ENCODE measurements at regions not wholly inside any gene's neighbourhood (a gene's known extent, or its start where the extent isn't known, plus 50 kb on each side); places are given as distances from the start of the nearest gene placed in this dataset.

DNA sequence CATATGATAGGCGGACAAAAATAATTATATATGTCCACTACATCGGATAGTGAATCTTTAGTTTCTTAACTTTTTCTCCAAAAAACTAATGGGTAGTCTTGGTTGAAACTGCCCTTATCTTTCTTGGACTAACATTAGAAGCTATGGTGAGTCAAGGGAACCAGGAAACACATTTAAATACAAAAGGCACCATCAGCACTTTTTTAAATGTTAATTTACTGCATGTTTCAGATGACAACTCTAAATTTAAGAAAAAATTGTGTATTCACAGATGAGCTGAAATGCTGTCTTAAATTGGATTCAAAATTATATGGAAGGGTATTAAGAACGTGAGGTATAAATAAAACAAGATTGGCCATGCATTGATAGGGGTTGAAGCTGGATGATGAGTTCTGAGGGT is 75.6 kb upstream of the CERS6 start:
- no peak for DNase-seq

GRCh38 chr2:168392024-168392423 is 64.0 kb upstream of the CERS6 start:
- DNase-seq: no peak

GRCh38 chr2:168392797-168393196 is 63.3 kb upstream of the CERS6 start:
- no peak for DNase-seq

- no peak for DNase-seq
These were observed 61.8 kb upstream of the CERS6 start for GRCh38 chr2:168394262-168394661.

DNA sequence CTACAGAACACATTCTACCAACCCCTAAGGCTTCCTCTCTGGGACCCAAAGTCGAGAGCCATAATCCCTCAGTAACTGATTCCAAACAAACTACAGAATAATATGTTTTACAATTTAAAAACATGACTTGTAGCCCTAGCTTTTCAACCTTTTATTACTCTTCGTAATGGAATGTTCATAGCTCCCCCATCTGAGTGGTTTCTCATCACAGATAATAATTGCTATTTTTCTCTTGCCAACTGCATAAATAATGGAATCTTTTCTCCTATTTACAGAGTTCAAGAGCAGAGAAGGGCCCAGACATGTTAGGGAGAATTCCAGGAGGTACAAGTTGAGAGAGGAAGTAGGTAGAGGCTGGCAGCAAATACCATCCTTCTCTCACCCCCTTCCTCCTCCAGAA is 59.9 kb upstream of the CERS6 start:
- no peak for DNase-seq

GRCh38 chr2:168397629-168398028 is 58.4 kb upstream of the CERS6 start:
- no peak for DNase-seq

- DNase-seq: no peak
These were observed 55.0 kb upstream of the CERS6 start for GRCh38 chr2:168401048-168401556.

- no peak for DNase-seq
These were observed 54.3 kb upstream of the CERS6 start for GRCh38 chr2:168401771-168402170.

- DNase-seq: no peak
These were observed 53.5 kb upstream of the CERS6 start for GRCh38 chr2:168402531-168402930.

DNA sequence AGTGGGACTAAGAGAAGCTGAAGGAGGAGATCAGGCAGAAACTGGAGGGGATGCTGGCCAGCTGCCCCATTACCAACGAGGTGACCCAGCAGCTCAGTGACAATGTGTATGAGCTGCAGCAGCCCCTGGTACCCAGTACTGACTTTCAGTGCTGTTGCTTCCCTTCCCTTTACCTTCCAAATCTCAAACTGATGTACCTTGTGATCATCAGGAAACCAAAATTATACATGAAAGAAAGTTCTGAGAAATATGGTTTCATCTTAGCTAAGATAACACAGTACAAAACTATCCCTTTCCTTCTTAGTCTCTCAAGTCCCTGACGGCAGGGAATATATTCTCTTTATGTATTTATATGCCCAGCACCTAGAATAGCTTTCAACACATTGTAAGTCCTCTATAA is 52.3 kb upstream of the CERS6 start:
- DNase-seq: no peak

DNA sequence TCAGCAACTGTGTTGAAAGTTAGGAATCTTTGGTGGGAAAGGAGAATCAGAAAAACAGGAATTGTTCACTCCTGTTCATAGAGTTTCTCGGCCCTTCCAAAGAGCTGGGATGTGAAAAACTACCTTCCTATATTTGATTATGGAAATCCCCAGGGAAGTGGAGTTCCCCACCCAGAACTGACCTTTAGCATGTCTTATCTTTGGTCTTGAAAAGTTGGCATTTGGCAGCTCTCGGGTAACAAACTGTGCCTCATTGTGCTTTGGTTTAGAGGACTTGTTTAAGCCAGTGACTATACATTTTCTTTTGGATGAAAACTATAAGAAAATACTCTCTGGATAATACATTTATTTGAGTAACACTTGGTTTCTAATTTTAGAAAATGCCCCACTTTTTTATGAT is 51.3 kb upstream of the CERS6 start:
- no peak for DNase-seq

Data from NCI-H82 (cell line).